Left lung (tissue), 4 donors: ENCODE measurements at regions not wholly inside any gene's neighbourhood (a gene's known extent, or its start where the extent isn't known, plus 50 kb on each side); places are given as distances from the start of the nearest gene placed in this dataset.
"Not testable (repeated sequence)": the region's sequence is repeated elsewhere in the genome, so short reads cannot be mapped to it uniquely, and the experiment has no call there.

ENCODE experiments used
- ATAC-seq: fragments of 200-7000 bp; cut with Tn5 transposase; one replicate; pipeline ENCODE4 v1.9.1; 2020; ENCODE audit warnings: moderate library complexity
- DNase-seq, 4 donors: peaks; one replicate each; pipeline ENCODE4 v3.0.0-alpha.2; 2013 to 2020
- H3K27ac ChIP-seq, 2 donors: fragments of 200-600 bp; sonication (generic) in 1 of 2; one replicate each; pipeline versions ENCODE4 v1.5.0 to v1.8.0; 2020 to 2021
- H3K27me3 ChIP-seq, 2 donors: fragments of 200-600 bp; sonication (generic) in 1 of 2; one replicate each; pipeline versions ENCODE4 v1.5.0 to v1.8.0; 2020 to 2021
- H3K36me3 ChIP-seq, 2 donors: fragments of 200-600 bp; sonication (generic) in 1 of 2; one replicate each; pipeline versions ENCODE4 v1.5.0 to v1.8.0; 2020 to 2021
- H3K4me1 ChIP-seq, 2 donors: fragments of 200-600 bp; one replicate each; pipeline ENCODE4 v1.8.0; 2021
- H3K4me3 ChIP-seq, 2 donors: fragments of 200-600 bp; sonication (generic) in 1 of 2; one replicate each; pipeline versions ENCODE4 v1.5.0 to v1.8.0; 2020 to 2021; ENCODE audit warnings: mild to moderate bottlenecking in 1 of 2
- H3K9me3 ChIP-seq, 2 donors: fragments of 200-600 bp; sonication (generic) in 1 of 2; one replicate each; pipeline versions ENCODE4 v1.5.0 to v1.8.0; 2020 to 2021
- intact Hi-C, 2 donors: fragments of 100-400 bp; cut with DNase I; formaldehyde crosslinking; loops; one replicate each; pipeline versions ENCODE4 v1.11.2 to v1.14.2; 2022
- TF ChIP-seq, protein P1 (sequence below), 2 donors: fragments of 200-600 bp; sonication (generic) in 1 of 2; IDR thresholded peaks; one replicate each; pipeline versions ENCODE4 v1.5.0 to v1.8.0; 2021; ENCODE audit warnings: antibody characterized with exemption in 2 of 2
- donor health status: DM: no; HTN: yes; CAD: no.
- donor health status: DM: no; HTN: no; CAD: no.

DNA sequence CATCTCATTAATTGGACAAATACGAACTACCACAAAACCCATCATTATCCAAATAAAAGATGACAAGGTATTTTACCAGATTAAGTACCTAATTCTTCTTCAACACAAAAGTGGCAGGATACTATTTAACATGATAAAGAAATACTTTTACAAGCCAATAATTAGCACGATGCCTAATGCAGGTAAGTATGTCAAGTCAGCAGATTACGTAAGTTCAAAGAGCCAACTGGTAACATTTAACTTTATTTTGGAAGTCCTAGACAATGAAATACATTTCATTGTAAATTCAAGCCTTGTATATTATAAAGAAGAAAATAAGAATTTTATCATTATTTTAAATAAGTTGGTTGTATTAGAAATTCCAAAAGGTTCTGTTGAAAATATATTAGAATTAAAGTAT is 535.3 kb upstream of the SOX9 start:
- intact Hi-C loops, result no loop called here
- TF ChIP-seq, protein P1, sequence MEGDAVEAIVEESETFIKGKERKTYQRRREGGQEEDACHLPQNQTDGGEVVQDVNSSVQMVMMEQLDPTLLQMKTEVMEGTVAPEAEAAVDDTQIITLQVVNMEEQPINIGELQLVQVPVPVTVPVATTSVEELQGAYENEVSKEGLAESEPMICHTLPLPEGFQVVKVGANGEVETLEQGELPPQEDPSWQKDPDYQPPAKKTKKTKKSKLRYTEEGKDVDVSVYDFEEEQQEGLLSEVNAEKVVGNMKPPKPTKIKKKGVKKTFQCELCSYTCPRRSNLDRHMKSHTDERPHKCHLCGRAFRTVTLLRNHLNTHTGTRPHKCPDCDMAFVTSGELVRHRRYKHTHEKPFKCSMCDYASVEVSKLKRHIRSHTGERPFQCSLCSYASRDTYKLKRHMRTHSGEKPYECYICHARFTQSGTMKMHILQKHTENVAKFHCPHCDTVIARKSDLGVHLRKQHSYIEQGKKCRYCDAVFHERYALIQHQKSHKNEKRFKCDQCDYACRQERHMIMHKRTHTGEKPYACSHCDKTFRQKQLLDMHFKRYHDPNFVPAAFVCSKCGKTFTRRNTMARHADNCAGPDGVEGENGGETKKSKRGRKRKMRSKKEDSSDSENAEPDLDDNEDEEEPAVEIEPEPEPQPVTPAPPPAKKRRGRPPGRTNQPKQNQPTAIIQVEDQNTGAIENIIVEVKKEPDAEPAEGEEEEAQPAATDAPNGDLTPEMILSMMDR (IDR thresholded peaks at IDR 0.05), result no peak
- Histone ChIP-seq H3K27ac (no peak overlapping the region), H3K4me1 (no peaks in the 10 kb centered on the region), H3K4me3 (no peak overlapping the region), H3K36me3 (no peaks in the 10 kb centered on the region), H3K27me3 (no peaks in the 10 kb centered on the region), H3K9me3 (no peaks in the 10 kb centered on the region)
- ATAC-seq, result no peak
- DNase-seq, result no peak

DNA sequence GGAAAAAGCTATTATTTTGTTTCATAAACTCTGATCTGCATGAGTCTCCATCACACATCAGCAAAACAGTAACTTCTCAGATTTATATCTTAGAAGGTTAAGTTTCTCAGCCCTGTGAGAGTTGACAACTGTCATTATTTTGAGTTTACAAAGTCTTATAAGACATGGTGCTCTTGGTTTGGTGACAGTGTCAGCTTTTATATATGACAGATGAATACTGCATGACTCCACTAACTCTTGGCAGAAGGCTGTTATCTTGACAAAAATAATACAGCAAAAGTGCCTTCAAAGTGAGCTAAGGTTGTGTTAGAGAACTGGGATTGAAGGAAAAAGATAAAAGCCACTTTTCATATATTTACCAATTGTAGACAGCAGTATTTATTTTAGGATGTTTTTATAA is 528.4 kb upstream of the SOX9 start:
- TF ChIP-seq, protein P1 (IDR thresholded peaks at IDR 0.05), result no peak
- DNase-seq (no peak), ATAC-seq (no peak)
- Histone ChIP-seq H3K36me3 (no peaks in the 10 kb centered on the region), H3K9me3 (no peaks in the 10 kb centered on the region), H3K27ac (no peak overlapping the region), H3K4me3 (no peak overlapping the region), H3K4me1 (no peaks in the 10 kb centered on the region), H3K27me3 (no peaks in the 10 kb centered on the region)
- intact Hi-C loops, result no loop called here

DNA sequence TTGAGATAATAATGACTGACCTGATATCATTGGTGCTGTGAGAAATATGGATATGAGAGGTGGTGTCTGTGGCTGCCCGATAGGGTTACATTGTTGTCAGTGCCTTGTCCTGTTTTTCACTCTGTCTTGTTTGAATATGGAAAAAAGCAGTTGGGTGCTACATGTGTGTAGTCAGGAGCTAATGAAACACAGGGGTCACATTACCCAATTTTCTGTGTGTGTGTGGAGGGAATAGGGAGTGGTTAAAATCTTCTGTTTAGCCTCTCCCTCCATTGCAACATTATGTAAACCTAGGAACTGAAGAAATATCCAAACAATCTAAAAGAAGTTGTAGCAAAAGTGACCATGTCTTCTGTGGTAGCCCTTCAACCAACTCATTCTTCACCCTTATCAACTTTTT is 527.7 kb upstream of the SOX9 start:
- no peaks in the 10 kb centered on the region for H3K4me1 ChIP-seq

DNA sequence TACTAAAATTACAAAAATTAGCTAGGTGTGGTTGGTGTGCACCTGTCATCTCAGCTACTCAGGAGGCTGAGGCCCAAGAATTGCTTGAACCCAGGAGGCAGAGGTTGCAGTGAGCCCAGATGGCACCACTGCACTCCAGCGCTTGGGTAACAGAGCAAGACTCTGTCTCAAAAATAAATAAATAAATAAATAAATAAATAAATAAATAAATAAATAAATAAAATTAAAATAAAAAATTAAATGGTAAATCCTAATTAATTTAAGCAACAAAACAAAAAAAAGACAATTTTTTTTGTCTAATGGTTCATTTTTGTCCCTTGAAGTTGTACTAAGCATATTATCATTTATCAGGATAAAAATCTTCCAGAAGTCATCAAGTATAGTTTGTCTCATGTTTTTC is 521.2 kb upstream of the SOX9 start:
- H3K4me1 ChIP-seq, H3K4me3 ChIP-seq, DNase-seq, H3K9me3 ChIP-seq, ATAC-seq, intact Hi-C loops, H3K27ac ChIP-seq, H3K27me3 ChIP-seq, H3K36me3 ChIP-seq: not testable (repeated sequence)

More for the DNA sequence above, 527.7 kb upstream of the SOX9 start:
- ATAC-seq, result no peak
- no peak overlapping the region for H3K4me3 ChIP-seq
- H3K9me3 ChIP-seq, result no peaks in the 10 kb centered on the region
- H3K27ac ChIP-seq, result no peak overlapping the region
- no peak for DNase-seq
- no peaks in the 10 kb centered on the region for H3K36me3 ChIP-seq
- TF ChIP-seq, protein P1 (IDR thresholded peaks at IDR 0.05), result no peak
- intact Hi-C loops, result no loop called here
- H3K27me3 ChIP-seq, result no peaks in the 10 kb centered on the region

DNA sequence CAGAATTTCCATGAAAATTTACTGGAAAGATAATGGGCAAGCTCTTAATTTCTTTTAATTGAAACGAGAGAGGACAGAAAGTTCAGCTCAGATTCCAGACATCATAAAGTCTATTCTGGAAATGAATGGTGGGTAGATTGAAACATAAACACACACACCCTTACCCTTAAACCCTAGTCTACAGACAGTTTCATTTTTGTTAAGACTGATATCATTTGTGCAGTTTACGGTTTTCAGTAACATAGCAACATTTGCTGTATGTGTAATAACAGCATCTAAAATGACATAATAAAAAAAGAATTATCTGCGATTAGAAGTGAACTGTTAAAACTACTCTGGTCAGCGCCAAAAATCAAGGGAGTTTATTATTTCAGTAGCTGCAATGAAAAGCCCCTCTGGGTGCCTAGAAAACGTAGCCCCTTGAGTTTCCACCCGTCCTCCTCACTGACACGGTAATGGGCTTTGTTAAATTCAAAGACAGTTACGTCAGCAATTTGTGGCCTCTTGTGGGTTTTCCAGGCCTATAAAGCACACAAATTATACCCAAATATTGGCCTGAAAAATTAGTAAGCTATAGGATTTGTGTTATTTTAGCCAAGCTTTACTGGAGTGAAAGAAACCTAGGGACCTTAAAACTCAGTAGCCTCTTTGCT is 520.6 kb upstream of the SOX9 start:
- no peak overlapping the region for H3K4me3 ChIP-seq
- H3K27me3 ChIP-seq, result no peaks in the 10 kb centered on the region
- ATAC-seq, result no peak
- intact Hi-C loops, result no loop called here
- no peaks in the 10 kb centered on the region for H3K36me3 ChIP-seq
- H3K9me3 ChIP-seq, result no peaks in the 10 kb centered on the region
- peak in 2 of 4 donors; percentile 18 to 26 for DNase-seq
- H3K27ac ChIP-seq, result no peak overlapping the region
- TF ChIP-seq, protein P1 (IDR thresholded peaks at IDR 0.05), result no peak
- H3K4me1 ChIP-seq, result no peaks in the 10 kb centered on the region

DNA sequence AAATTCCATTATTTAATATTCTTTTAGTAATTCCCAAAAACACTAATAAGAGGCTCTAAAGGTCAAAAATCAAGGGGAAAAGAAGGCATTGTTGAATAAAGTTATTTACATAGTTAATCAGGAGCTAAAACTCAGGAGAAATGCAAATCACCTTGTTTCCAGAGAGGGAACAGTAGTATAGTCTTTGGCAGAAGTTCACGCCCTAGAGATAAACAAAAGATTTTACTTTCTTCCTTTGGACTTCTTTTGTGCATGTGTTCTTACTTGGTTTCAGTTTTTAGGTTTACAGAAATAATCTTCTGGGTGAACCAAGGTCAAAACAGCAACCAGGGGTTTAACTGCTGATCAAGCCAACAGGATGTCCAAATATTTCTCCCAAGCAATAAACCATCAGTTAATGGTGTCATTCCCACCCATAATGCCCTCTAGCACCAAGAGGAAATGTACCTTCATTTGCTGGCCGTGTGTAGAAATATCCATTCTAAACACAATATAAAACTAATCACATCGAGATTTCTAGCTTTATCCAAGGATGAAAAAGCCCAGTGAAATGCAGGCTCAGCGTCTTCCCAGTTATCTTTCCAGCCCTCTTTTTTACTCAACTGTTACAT is 518.8 kb upstream of the SOX9 start:
- ATAC-seq, result no peak
- no peak overlapping the region for H3K4me3 ChIP-seq
- H3K36me3 ChIP-seq, result no peaks in the 10 kb centered on the region
- no peak for DNase-seq
- no peaks in the 10 kb centered on the region for H3K27me3 ChIP-seq
- H3K9me3 ChIP-seq, result no peaks in the 10 kb centered on the region
- H3K4me1 ChIP-seq, result no peaks in the 10 kb centered on the region
- intact Hi-C loops, result no loop called here
- no peak overlapping the region for H3K27ac ChIP-seq
- TF ChIP-seq, protein P1 (IDR thresholded peaks at IDR 0.05), result no peak
